Activated CD4-positive, alpha-beta T cell treated with anti-CD3 and anti-CD28 coated beads, Interleukin-2, amount 50 U/mL, for 4 hours (primary cell): ENCODE measurements at regions not wholly inside any gene's neighbourhood (a gene's known extent, or its start where the extent isn't known, plus 50 kb on each side); places are given as distances from the start of the nearest gene placed in this dataset.

ENCODE experiments used
- DNase-seq, 2 experiments: peaks; one replicate each; pipeline ENCODE4 v3.0.0-alpha.2; 2020

DNA sequence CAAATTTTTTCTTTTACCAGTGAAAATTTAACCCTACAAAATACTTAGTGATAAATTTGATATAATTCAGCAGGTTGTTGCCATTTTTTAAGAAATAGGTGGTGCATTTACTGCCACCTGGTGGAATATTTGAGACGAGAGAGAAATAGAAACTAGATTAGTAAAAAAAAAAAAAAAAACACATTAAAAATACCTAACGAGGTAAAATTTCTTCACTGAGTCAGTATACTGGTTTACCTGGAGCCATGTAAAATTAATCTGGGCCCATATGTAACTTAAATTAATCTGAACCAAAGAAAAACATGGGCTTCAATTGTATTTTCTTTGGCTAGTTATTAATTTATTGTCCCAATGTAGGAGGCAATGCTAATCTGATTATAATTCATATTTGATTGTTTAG, 520.8 kb downstream of the EPM2A start:
- DNase-seq, result no peak

DNA sequence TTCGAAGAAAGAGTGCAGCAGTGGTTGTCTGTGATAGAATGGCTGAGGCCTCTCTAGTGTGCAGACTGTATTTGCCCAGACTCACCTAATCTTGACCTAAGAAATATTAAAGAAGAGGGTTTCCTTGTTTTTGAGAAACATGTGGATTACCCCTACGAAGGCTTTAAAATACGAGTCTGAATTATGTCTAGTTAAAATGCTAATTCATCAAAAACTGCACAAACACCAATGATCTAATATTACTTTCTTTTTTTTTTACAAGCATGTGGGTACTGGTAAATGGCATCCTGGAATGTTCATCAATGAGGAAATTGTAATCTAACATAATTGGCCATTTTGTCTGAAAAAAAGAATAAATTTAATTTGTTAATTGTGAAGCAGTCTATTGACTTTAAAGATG, 510.9 kb downstream of the EPM2A start:
- DNase-seq, result no peak

DNA sequence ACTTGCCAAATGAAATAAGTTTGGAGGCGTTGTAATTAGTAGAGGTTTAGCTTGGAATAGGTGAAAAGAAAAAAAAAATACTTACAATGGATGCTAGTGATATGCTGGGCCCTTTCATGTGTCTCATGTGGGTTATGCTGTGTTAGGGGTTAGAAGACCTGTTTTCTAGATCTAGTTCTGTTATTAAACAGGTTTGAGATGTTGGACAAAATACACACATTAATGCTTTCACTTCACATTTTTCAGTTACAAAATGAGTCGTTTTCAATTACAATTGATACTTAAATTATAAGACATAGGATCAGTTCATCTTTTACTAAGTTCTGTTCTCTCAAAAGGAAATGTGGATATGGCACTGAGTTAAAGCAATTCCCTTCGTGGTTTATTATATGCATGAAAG, 509.8 kb downstream of the EPM2A start:
- no peak for DNase-seq

DNA sequence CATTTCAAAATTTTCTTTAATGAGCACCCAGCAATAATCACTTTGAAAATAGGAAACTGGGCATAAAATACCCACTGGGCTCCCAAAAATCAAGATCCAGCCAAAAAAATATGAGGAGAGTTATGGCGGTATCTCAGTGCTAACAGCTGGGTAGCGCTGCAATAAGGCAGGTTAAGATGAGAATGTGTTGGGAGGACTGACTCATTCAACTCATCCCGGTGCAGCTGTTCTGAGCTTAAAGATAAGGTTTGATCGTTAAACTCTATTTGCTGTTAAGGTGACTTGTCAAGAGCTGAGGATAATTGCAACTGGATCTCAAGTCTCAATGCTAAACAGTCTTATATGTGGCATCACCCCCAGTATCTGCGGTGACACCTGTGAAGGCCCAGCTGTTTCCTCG, 507.7 kb downstream of the EPM2A start:
- DNase-seq, result no peak

DNA sequence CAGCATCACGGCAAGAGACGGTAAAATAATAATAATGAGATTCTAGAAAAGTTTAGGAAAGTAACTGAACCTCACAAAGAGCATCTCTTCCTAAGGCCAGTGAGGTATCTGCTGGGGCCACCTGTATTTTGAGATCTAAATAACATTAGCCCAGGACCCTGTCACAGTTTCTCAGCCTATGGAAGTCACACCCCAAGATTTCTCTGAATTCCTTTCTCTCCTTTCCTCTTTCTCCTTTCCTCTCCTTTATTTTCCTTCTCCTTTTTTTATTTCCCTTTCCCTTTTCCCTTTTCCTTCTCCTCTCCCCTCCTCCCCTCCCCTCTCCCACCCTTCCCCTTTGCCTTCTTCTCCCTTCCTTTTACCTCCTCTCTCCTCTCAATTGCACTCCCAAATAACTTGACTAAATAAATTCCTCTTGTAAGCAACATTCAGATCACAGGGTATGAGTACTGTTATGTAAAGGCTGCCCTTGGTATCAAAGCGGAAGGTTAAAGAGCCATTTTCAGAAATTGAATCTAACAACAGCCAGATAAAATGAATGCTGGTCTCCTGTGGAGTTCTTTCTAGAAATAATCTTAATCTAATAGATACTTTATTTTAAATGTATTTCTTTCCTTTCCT, 506.2 kb downstream of the EPM2A start:
- no peak for DNase-seq

DNA sequence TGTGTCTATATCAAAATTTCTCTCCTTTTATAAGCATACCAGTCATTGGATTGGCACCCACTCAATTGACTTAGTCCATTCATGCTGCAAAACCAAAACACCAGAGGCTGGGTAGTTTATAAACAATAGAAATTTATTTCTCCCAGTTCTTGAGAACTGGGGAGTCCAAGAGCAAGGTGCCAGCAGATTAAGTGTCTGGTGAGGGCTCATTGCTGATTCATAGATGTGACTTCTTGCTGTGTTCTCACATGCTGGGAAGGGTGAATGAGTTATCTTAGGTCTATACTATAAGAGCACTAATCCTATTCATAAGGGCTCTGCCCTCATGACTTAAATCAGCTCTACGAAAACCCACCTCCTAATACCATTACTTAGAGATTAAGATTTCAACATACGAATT, 501.4 kb downstream of the EPM2A start:
- DNase-seq, result no peak

DNA sequence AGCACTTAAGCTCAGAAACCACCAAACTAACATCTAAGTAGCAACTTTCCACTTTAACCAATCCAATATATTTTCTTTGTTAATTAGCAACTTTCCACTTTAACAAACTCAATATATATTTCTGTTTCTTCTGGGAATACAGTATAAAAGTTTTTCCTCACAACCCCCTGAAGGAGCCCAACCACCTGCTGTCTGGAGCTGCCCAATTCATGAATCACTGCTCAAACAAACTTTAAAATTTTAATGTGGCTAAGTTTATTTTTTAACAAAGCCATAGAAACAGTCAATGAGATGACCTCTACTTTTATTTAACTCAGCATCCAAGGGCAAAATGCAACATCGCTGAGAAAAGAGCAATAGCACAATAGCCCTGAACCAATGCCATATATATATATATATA, 500.1 kb downstream of the EPM2A start:
- no peak for DNase-seq

DNA sequence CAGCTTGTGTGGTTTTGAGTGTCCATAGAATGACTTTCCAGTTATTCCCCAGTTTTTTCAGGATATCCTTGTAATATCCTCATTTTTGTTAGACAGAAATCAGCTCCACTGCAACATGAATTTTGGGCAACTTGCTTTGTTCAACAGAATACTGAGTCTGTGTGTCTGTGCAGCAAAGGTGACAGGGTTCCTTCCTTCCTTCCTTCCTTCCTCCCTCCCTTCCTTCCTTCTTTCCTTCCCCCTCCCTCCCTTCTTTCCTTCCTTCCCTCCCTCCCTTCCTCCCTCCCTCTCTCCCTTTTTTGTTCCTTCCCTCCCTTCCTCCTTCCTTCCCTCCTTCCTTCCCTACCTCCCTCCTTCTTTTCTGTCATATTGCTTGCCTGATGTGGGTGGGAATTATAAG, 496.5 kb downstream of the EPM2A start:
- DNase-seq, result no peak

DNA sequence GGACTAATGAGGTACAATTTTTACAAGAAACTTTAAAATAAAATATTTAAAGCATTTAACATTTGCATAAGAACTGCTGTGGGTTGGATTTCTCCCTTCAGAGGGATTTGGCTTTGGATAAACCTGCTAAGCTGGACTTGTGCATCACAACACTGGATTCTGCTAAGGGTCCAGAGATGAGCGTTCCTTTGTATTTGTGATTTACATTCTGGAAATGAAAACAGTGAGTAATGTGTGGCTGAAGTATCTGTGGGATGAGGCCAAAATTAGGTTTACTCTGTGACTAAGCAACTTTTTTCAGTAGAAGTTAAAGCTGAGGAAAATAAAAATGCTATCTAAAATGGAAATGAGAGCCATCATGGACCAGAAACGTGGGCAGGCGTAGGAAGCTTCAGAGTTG, 494.3 kb downstream of the EPM2A start:
- no peak for DNase-seq

DNA sequence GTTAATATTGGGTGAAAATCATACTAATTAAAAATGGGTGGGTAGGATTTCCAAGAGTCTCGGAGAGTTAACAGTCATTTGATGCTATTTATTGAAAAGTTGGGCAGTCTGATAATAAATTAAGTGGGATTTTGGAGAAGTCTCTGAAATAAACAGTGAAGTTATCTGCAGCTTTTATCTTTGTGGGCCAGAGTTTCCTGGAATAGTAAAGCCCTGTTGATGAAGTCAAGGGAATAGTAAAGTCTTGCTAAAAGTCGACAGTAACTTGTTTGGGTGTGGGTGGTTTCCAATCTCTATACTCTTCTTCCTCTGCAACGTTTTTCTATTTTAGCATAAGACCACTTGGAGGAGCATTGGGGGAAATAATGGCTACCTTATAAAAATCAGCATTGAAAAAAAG, 493.6 kb downstream of the EPM2A start:
- DNase-seq, result no peak

DNA sequence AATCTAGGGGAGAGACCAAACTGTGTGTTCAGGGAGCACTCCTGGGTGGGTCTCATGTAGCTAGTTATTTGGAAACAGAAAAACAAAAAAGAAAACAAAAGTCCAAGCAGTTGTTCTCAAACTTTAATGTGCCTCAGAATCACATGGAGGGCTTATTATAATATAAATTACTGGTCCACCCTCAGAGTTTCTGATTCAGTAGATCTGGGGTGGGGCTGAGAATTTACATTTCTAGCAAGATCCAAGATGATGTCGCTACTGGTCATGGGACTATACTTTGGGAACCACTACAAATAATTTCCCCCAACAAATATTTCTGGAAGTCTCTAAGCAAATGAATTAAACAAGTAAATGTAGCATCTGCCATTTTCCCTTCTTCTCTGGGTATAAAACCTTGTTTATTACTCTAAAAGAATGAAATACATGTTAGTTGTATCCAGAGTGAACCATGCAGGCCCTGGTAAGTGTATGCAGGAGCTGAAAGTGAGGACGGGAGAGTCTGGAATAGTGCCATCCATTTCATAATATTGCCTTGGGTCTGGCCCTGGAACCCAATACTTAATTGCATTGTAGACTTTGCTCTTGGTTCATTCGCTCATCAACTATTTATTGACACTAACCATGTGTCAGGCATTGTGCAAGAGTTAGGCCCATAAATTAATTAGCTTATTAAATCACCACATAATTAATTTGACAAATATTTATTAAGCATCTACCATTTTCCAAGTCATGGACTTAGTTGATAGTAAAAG, 490.8 kb downstream of the EPM2A start:
- no peak for DNase-seq

DNA sequence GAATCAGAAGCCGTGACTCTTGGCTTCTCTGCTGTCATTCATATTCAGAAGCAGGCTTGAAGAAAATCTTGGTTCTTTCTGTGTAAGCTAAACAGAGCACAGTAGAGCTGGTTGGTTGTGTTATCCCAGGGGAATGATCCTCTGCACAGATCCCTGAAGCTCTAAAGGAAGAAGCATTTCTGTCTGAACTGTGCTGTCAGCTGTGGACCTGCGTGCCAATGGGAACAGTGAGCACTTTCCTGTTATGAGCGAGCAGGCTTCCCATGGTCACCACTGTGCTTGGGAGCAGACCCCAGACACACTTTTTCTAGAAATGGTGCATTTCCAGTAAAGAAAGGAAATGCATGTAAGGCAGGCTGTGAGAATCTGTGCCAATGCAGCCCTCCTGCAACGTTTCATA, 490.2 kb downstream of the EPM2A start:
- no peak for DNase-seq

DNA sequence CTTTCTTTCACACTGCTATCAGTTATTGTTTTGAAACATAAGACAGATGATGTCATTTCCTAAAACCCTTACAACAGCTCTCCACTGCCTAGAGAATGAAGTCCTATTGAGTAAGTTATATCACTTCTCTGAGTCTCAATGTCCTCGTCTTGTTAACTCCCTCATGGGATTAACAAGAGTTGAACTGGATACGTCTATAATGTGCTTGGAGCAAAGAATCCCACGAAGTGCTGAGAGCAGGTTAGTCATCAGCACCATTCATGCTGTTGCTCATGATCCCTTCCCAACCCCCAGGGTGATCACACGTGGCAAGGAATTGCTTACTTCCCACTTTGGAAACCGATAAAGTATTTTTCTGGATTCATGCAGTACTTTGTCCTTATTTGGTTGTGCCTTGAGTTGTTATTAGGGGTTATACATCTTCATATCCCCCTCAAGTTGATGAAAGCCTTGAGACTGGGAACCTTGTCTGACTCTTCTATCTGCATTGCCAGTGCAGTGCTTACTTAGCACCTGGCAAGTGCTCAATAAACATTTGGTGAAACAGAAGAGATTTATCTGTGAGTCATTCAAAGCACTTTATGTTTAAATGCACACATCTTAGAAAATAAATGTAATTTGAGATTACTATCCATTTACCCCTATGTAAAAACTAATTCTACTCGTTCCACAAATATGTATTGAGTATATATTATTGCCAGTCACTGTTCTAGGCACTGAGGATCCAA, 487.5 kb downstream of the EPM2A start:
- no peak for DNase-seq

DNA sequence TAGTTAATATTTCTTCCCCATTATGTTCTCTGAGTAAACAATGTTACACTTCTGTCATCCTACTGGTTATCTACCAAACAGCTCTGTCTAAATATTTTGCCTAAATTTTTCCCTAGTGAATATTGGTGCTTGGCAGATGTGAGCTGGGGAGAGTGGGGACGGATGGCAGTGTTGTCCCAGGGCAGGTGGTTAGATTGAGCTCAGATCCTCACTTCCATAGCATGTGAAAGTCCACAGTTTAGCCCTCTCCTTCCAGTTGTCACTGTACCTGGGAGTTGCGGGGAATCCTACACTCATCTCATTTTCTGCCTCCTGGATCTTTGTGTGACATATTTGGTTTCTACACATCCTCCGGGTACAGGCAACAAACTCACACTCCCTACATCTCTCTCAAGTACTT, 484.9 kb downstream of the EPM2A start:
- no peak for DNase-seq

DNA sequence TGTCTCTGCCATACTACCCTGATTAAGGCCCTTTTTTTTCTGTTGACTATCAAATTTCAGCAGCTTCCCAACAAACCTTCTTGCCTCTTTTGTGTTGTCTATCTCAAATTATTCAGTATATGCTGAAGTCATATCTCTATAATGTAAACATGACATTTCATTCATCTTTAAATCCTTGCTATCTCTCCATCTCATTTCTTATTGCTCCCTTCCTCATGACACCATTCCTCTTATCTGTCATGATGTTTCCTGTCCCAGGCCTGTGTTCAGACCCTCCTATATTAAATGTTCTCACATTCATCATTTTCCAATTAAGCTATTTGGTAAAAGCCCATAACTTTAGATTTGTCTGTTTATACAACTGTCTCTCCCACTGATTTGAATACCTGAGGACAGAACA, 482.6 kb downstream of the EPM2A start:
- no peak for DNase-seq

DNA sequence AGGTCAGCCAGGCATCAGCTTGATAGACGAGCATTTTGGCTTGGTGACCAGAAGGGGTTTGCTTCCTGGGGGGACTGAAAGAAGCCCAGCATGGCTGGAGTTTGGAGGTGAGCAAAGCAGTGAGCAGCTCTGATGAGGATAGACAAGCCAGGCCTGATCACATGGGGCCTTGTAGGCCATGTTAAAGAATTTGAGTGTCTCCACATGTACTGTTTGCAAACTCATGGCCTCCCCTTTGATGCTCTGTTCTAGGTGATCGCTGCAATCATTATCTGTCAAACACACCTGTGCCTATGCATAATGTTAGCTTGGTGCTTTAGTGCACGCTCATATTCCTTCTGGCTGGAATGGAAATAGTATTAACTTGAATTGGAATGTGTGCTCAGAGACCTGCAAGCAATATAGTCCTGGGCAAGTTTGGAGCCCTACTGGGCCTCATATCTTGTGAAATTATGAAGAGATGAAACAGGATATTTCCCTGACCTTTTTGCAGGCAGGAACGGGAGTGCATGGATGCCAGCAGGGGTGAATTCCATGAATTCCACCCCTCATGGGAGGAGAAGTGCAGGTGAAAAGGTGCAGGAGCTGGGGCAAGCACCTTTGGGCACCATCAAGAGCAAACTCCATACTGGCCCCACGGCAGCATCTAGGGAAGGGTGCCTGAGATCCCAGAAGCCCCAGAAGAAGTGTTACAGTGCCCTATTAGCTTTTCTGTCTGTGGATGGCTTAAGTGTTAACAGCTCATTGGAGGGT, 480.5 kb downstream of the EPM2A start:
- DNase-seq, result no peak

DNA sequence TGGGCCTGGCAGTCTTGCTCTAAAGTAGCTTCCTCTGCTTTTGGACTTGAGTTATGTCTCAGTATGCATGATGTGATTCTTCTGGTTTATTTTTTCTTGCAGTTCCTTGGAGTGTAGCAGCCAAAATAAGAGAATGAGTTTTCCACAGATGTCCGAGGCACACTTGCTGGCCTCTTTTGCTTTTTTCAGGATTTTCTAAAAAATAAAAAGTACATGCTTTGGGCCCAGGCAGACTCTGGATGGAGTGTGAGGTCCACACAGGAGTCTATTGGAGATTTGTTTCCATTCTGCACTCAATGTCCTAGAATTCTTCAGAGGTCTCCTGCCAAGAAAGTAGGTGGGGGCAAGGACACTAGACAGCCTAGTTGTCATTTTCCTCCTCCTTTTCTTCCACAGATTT, 477.6 kb downstream of the EPM2A start:
- DNase-seq, result no peak

DNA sequence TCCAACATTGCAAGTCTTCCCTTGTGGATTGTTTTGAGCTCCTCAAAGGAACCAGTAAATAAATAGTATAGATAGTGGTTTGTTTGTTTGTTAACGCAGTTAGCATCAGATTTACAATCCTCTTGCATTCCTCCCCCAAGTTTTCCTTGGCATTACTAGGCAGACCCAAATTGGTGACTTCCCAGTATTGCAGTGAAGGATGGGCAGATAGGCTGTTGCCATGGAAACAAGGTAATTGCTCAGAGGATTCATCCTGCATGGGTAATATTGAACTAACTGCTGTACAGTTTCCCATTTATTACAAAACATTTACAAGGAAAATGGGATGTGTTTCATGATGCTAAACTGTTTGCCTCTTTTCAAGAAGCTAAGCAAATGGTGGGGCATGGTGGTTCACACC, 477.2 kb downstream of the EPM2A start:
- DNase-seq, result no peak

DNA sequence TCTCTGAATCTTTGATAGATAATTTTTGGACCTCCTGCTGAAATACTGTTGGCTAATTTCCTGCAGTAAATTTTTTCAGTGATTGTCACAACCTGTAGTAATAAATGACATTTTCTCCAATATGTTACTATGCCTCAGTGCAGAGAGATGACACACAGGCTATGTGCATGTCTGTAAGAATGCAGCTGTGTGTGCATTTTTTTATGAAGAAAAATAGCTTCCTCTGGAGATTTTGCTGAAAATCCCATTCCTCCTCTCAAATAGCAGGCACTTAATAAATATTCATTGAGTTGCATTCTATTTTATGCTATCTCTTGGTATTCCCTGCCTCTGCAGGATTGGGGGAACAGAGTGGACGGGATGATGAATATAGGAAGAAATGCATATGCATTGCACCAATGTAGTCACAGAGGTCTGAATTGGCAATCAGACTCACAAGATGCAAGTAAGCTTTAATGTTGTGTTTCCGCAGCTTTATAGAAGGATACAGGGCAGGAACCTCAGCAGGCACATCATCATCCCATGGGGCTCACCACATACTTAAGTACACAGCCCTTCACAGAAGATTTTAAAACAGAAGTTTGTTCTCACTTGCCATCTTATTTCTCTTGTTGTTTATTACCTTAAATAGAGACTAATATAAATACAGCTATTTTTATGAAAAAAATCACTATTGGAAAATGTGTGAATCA, 474.7 kb downstream of the EPM2A start:
- DNase-seq, result no peak

DNA sequence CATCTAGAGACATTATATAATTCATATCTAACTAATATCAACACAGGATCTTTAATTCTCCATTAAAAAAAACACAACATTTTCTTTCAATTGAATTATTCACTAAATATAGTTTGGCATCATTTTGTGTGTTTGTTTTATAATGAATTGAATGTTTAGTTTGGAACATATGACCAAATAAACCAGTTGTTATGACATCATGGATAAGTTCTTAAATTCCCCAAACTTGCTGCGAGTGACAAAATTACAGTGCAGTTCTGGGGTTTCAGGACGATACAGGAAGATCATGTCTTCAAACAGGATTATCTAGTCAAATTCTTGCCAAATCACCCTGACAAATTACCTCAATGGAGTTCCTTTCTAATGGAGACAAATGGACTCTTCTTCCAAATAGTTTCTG, 473.6 kb downstream of the EPM2A start:
- DNase-seq, result no peak

DNA sequence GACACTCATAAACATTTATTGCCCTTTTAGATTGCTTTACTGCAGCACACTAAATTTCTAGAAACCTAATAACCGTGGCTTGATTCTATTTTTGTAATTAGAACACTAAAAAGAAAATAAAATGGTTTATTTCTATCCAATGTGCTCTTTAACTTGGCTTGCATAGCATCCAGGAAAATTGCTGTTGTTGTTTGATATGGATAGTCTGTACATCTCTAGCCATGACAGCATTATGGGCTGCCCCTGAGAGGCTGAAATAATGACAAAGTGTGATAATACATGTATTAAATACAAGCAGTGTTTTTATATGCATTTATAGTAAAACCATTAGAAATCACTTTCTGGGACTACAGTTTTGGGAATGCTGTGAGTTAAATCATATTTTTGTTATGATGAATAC, 472.5 kb downstream of the EPM2A start:
- no peak for DNase-seq

DNA sequence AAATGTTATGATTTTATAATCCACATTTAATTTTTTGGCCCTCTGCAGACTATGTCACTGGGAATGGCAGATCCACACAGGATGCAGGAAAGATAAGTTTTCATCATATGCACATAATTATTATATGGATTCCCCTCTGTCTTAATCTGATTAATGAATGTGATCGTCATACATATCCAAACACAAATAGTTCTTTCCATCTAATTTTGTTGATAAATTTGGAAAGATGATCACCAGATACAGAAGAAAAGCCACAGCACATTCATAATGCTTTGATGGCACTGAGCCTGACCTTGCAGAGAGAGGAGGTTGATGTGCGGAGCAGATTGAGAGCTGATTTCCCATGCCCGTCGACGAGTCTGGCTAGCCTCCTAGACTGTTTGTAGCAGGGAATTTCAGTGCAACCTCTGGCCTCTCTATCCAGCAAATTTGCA, 471.5 kb downstream of the EPM2A start:
- DNase-seq, result no peak
